Lower lobe of right lung (tissue), 2 donors: ENCODE measurements at regions not wholly inside any gene's neighbourhood (a gene's known extent, or its start where the extent isn't known, plus 50 kb on each side); places are given as distances from the start of the nearest gene placed in this dataset.

ENCODE experiments used
- ATAC-seq, 2 donors: fragments of 200-7000 bp; cut with Tn5 transposase; one replicate each; pipeline ENCODE4 v1.9.1; 2020 to 2022; ENCODE audit warnings: mild to moderate bottlenecking in 2 of 2, moderate library complexity in 2 of 2
- DNase-seq: peaks from one replicate; pipeline ENCODE4 v3.0.0-alpha.2; 2020
- H3K27ac ChIP-seq: fragments of 200-600 bp; one replicate; pipeline ENCODE4 v1.8.0; 2022
- H3K27me3 ChIP-seq: fragments of 200-600 bp; one replicate; pipeline ENCODE4 v1.8.0; 2022; ENCODE audit warnings: low read depth
- H3K36me3 ChIP-seq: fragments of 200-600 bp; one replicate; pipeline ENCODE4 v1.8.0; 2022; ENCODE audit warnings: mild to moderate bottlenecking
- H3K4me1 ChIP-seq: fragments of 200-600 bp; one replicate; pipeline ENCODE4 v1.8.0; 2022
- H3K4me3 ChIP-seq: fragments of 200-600 bp; one replicate; pipeline ENCODE4 v1.8.0; 2022; ENCODE audit warnings: mild to moderate bottlenecking
- H3K9me3 ChIP-seq: fragments of 200-600 bp; one replicate; pipeline ENCODE4 v1.8.0; 2022
- CTCF ChIP-seq: fragments of 200-600 bp; IDR thresholded peaks from one replicate; pipeline ENCODE4 v1.8.0; 2022; ENCODE audit warnings: antibody characterized with exemption, mild to moderate bottlenecking
- intact Hi-C: fragments of 100-400 bp; cut with DNase I; formaldehyde crosslinking; loops from one replicate; pipeline ENCODE4 v1.11.0; 2022
- donor health status: DM: no; HTN: yes; CAD: no; lungs with severe emphysema.

GRCh38 chr5:155380480-155380879, 366.9 kb downstream of the KIF4B start:
- intact Hi-C loops = no loop called here
- H3K4me3 ChIP-seq = no peak overlapping the region
- no peak for TF ChIP-seq CTCF
- H3K4me1 ChIP-seq = no peaks in the 10 kb centered on the region
- H3K27ac ChIP-seq = no peak overlapping the region
- no peak for ATAC-seq
- DNase-seq = no peak
- no peaks in the 10 kb centered on the region for H3K9me3 ChIP-seq
- H3K36me3 ChIP-seq = no peaks in the 10 kb centered on the region
- H3K27me3 ChIP-seq = no peaks in the 10 kb centered on the region

GRCh38 chr5:155381654-155382053, 368.1 kb downstream of the KIF4B start:
- intact Hi-C loops = no loop called here
- TF ChIP-seq CTCF = no peak
- no peaks in the 10 kb centered on the region for H3K36me3 ChIP-seq
- no peaks in the 10 kb centered on the region for H3K9me3 ChIP-seq
- ATAC-seq = no peak
- H3K4me3 ChIP-seq = no peak overlapping the region
- no peak overlapping the region for H3K27ac ChIP-seq
- H3K27me3 ChIP-seq = no peaks in the 10 kb centered on the region
- no peak for DNase-seq
- no peaks in the 10 kb centered on the region for H3K4me1 ChIP-seq

GRCh38 chr5:155389498-155389897, 375.9 kb downstream of the KIF4B start:
- TF ChIP-seq CTCF = no peak
- Histone ChIP-seq H3K27me3 (no peaks in the 10 kb centered on the region), H3K4me3 (no peak overlapping the region), H3K9me3 (no peaks in the 10 kb centered on the region), H3K27ac (no peak overlapping the region), H3K36me3 (no peaks in the 10 kb centered on the region), H3K4me1 (no peaks in the 10 kb centered on the region)
- intact Hi-C loops = no loop called here
- DNase-seq (no peak), ATAC-seq (no peak)

GRCh38 chr5:155394727-155395126, 381.2 kb downstream of the KIF4B start:
- no peak overlapping the region for H3K27ac ChIP-seq
- H3K27me3 ChIP-seq = no peaks in the 10 kb centered on the region
- no peak overlapping the region for H3K4me3 ChIP-seq
- H3K36me3 ChIP-seq = no peaks in the 10 kb centered on the region
- DNase-seq (no peak), ATAC-seq (no peak)
- no peaks in the 10 kb centered on the region for H3K4me1 ChIP-seq
- no peaks in the 10 kb centered on the region for H3K9me3 ChIP-seq
- TF ChIP-seq CTCF = no peak
- intact Hi-C loops = no loop called here

GRCh38 chr5:155402927-155403640, 389.5 kb downstream of the KIF4B start:
- Histone ChIP-seq H3K27me3 (no peaks in the 10 kb centered on the region), H3K36me3 (no peaks in the 10 kb centered on the region), H3K9me3 (no peaks in the 10 kb centered on the region), H3K4me1 (no peaks in the 10 kb centered on the region), H3K4me3 (no peak overlapping the region), H3K27ac (no peak overlapping the region)
- no peak for DNase-seq
- no peak for ATAC-seq
- no peak for TF ChIP-seq CTCF
- intact Hi-C loops = no loop called here
